ENCODE measurements at regions not wholly inside any gene's neighbourhood (a gene's known extent, or its start where the extent isn't known, plus 50 kb on each side); places are given as distances from the start of the nearest gene placed in this dataset.

DNA sequence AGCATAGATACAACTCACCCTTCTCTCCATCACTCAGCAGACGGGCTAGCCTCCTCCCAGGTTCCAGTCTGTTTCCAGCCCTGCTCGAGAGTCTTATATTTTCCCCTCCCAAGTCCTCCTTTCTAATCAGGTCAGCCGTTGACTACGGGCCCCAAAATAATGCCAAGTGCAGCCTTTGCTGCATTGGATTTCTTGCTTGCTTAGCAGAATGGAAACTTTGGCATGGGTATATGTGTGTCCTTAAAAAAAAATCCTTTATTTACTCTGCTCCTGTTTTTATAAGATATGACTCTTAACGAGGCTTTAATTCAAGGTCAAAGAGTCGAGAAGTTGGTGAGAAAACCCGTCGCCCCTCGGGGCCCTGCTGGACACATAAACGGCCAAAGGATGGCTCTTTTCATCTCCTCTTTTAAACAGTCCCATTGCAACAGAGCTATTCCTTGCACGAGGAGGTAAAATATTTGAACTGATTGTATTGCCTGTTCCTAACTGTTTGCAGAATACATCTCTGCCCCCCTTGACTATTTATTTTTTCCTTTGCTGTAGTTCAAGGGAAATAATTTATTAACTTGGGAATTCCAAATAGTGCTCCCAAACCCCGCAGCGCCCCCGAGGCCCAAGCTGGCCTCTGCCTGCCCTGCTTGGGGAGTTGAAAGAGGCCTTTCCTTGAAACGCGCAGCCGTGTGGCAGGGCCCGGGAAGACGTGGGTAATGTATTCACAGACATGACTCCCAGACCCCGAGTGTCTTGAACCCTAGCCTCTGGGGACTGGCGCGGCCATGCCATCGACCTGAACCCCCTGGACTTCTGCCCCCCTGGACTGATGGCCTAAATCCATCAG lies 156.5 kb upstream of the MYL2 start:
- DNase-seq: no peak

DNA sequence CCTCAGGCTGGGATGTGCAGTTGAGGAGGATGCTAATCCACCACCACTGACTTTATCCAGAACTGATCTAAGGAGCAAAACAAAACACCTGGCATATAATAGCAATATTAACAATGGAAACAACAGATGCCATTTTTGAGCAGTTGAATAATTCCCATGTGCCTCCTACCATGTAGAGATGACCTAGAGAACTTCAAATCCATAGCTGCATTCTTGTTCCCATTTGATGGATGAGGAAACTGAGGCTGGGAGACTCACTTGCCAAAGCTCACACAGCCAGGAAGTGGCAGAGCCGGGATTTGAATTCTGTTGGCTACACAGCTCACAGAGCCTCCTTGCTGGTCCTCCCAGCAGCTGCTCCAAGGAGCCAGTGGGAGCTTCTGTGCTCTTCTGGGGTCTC lies 155.8 kb upstream of the MYL2 start:
- DNase-seq: no peak

DNA sequence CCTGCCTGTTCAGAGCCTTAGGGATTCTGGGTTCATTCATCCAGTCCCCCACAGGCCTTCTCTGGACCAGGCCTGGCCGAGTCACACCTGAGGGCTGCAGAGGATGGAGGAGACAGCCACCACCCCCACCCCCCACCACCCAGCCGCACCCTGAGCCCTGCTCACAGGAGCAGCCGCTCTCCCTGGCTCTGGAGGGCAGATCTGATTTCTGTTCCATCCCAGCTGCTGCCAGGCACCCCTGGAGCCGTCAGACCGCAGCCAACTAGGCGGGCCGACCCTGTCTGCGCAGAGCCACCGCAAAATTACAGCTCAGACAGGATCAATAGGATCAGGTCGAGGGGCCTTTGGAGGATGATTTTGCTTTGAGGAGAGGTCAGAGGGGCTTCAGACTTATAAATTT lies 154.6 kb upstream of the MYL2 start:
- no peak for DNase-seq

- no peak for DNase-seq
Measured at GRCh38 chr12:111074559-111074958, 154.2 kb upstream of the MYL2 start.

DNA sequence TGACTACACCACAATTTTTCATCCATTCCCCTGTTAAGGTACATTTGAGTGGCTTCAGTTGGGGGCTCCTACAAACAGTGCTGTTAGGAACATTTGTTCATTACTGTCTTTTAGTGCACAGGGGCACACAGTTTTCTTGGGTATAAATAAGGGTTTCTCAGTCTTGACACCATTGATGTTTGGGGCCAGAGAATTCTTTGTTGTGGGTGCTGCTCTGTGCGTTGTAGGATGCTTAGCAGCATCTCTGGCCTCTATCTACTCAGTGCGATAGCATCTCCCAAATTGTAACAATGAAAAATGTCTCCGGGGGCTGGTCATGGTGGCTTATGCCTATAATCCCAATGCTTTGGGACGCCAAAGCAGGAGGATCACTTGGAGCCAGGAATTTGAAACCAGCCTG lies 153.0 kb upstream of the MYL2 start:
- no peak for DNase-seq

- no peak for DNase-seq
Measured at GRCh38 chr12:111072299-111072698, 151.9 kb upstream of the MYL2 start.

- no peak for DNase-seq
Measured at GRCh38 chr12:111069886-111070285, 149.5 kb upstream of the MYL2 start.

- DNase-seq: no peak
Measured at GRCh38 chr12:111068290-111068689, 147.9 kb upstream of the MYL2 start.

GRCh38 chr12:111067498-111067897 lies 147.1 kb upstream of the MYL2 start:
- no peak for DNase-seq

DNA sequence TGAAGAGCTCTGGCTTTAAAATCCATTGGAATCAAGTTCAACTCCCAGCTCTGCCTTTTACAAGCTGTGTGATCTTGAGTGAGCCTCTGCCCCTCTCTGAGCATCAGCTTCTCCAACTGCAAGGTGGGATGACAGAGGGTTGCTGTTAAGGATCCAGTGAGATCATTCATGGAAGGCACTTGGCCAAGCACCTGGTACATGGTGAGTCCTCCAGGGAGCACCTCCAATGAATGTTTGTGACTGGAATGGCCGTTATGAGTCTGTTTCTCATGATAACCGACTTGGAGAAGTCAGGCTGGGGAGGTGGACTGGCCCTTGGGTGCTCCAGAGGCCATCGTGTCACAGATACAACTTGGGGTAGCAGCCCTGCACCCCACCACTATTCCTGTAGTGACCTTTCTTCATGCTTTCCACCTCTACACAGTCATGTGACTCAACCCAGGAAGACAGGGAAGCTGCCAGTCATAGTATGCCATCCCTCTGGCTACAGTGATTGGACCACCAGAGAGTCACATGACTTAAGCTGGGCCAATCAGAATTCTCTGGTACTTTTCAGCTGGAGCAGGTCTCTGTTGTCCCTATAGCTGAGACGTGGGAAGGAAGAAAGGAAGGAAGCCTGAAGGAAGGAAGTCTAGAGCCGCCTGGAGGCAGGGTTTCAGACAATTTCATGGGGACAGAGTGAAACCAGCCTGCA lies 146.5 kb upstream of the MYL2 start:
- no peak for DNase-seq

DNA sequence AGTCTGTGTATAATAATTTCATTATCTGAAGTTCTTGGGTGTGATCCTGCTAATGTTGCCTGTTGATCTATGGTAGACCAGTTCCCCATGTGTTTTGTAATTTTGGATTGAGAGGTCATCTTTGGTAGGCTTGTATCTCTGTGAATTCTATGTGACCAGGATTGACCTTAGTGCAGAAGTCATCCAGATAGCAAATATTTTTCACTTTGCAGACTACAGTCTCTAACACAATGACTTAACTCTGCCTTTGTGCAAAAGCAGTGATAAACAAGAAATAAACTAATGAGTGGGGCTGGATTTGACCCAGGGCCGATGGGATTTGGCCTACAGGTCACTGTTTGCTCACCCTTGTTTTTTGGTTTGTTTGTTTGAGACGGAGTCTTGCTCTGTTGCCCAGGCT lies 144.6 kb upstream of the MYL2 start:
- DNase-seq: no peak

- no peak for DNase-seq
Measured at GRCh38 chr12:111064154-111064553, 143.8 kb upstream of the MYL2 start.

DNA sequence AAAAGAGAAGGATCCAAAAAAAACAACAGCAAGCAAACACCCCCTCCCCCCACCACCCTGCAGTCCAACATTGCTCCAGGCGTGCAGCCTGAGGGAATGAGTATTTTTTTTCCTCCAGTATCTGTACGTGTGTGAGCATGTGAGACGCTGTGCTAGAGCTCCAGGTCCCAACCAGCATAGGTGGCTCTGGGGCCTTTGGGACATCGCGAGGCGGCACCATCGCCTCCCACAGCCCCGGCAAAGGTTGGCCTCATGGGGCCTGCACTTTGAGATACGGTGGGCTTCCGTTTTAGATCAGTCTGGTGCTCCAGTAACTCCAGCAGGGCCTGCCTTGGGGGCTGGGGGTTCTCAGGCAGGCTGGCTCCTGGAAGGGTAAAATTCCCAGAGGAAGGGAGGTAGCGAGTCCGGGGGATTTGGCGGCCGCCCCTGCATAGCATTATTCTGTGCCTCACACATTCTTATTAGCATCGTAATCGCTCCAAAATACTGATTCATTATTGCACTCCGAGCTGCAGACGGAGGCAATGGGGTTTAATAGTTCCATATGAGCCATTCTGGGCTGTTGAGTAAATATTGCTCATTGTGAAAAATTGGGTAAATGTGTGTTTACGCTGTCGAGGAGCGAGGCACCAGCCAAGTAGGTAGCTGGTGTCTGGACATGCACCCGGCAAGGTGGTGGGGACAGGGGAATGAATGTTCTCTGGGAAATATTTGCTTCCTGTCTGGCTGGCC lies 143.1 kb upstream of the MYL2 start:
- no peak for DNase-seq

DNA sequence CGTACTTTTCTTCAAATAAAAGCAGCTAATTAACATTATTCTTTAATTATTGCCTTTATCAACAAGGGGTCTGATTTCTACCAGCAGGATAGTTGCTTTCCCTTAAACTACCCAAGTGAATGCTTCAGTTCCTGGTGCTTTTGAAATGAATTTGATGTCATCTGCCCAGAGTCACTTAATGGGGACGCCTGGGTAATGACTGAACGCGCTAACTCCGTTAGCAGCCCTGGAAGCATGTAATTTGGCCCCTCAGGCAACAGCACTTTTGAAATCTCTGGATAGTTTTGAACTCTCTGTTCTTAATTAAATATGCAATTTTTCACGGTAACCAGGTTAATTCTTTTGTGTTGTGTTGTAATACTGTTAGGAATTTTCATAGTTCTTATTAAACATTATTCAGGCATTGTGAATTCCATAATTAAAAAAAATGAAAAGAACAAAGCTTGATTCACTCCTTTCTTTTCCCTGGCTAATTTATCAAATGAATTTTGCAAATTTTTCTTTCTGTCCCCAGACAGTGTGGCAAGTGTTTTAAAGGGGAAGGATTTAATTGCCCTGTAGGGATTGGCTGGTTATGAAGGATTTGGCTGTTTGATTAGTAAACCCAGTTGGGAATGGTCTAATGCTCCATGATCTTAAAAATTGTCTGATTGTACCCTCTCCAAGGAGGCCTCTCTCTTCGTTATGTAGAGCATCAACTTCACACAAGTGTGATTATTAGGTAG lies 137.5 kb upstream of the MYL2 start:
- DNase-seq: no peak

DNA sequence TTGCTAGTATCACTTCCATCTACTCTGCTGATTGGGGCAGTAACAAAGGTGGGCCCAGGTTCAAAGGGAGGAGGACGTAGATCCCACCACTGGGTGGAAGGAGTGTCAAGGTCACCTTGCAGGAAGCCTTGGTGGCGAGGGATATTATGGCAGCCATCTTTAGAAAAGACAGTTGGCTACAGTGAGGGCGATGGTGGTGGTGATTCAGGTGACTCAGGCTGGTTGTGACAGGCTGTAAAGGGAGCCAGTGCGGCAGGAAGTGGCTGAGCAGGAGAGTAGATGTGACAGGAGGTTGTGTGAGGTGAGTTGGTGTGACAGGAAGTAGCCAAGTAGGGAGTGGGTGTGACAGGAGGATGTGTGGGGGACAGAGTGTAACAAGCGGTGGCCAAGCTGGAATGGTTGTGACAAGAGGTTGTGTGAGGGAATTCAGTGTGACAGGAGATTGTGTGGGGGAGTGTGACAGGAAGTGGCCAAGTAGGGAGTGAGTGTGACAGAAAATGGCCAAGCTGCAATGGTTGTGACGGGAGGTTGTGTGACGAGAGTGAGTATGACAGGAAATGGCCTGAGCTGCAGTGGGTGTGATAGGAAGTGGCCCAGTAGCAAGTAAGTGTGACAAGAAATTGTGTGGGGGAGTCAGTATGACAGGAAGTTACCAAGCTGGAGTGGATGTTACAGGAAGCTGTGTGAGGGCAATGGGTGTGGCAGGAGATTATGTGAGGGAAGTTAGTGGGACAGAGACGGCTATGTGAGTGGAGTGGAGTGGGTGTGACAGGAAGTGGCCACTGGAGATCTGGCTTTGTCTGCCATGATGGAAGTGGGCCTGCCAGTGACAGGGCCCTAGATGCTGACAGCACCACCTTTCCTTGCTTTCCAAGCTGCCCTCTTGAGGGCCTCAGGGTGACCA lies 136.5 kb upstream of the MYL2 start:
- no peak for DNase-seq

DNA sequence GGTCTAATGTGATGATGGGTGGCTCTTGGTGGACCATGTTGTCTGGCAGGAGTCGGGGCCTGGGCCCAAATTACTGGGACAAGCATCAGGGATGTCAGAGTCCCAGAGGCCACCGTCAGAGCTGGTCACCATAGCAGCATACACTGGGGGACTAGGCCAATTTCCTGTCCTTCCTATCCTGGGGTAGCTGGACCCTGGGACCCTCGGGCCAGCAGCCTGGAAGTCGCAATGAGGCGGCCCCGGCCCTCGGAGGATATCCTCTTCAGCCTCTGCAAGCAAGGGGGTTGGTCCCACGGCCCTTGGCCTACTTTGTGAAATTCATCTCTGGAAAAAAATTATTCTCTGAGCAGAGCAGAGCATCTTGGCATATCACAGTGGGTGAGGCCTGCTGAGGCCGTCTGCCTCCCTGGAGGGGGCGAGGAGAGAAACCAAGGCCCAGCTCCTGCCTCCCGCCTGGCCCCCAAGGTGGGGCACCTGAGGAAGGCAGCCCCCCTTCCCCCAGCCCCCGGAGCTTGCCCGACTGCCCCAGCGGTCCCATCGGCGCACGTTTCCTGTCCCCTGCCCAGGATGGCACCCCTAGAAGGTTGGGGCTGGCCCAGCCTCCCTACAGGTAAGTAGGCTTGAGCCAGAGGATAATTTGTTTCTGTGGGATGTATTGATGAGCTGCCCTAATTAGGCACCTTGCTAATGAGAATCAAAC lies 135.0 kb upstream of the MYL2 start:
- no peak for DNase-seq

GRCh38 chr12:111048991-111049390 lies 128.6 kb upstream of the MYL2 start:
- DNase-seq: no peak

- no peak for DNase-seq
Measured at GRCh38 chr12:111046896-111047295, 126.5 kb upstream of the MYL2 start.

DNA sequence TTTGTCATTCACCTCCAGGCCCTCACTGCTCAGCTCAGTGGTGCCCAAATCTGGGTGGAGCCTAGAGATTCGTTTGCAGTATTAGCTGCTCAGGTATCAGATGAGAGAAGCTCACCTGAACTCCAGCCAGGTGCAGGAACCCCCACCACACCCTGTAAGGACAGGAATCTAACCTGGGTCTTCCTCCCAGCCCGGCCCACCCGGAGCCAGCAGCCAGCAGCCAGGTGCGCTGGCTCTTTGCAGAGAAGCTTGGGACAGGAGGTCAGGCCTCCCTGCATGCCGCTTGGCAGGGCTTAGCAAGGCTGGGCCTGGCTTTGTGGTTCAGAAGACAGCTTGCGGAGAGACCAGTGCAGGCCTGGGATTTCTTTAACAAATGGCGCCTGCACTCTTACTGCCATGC lies 125.6 kb upstream of the MYL2 start:
- DNase-seq: no peak

DNA sequence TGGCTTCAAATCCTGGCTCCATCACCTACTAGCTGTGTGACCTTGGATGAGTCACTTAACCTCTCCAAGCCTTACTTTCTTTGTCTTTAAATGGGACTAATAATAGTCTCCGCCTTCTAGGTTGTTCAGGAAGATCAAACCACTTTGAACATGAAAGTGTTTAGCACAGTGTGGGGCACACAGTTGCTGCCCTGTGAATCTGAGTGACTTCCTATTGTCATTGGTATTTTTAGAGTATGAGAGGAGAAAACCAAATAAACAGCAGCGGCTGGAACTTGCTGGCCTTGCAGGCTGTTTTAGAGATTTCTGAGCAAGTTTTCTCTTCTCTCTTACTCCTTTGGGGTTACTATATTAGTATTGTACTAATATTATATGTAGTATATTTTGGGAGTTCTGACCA lies 120.7 kb upstream of the MYL2 start:
- DNase-seq: no peak

- DNase-seq: no peak
Measured at GRCh38 chr12:111040690-111041089, 120.3 kb upstream of the MYL2 start.
